AG08396 (cell line): ENCODE measurements at regions not wholly inside any gene's neighbourhood (a gene's known extent, or its start where the extent isn't known, plus 50 kb on each side); places are given as distances from the start of the nearest gene placed in this dataset.
"Not testable (repeated sequence)": the region's sequence is repeated elsewhere in the genome, so short reads cannot be mapped to it uniquely, and the experiment has no call there.

Experiments used
- DNase-seq: peaks from one replicate; pipeline ENCODE4 v3.0.0; 2012; ENCODE audit warnings: low spot score, mixed read lengths

GRCh38 chr5:116947691-116948528 is 373.3 kb upstream of the SEMA6A start:
- no peak for DNase-seq

- not testable (repeated sequence) for DNase-seq
Measured at GRCh38 chr5:116945613-116946382, 371.2 kb upstream of the SEMA6A start.

GRCh38 chr5:116944183-116944582 is 369.6 kb upstream of the SEMA6A start:
- DNase-seq: no peak

GRCh38 chr5:116942622-116943021 is 368.0 kb upstream of the SEMA6A start:
- no peak for DNase-seq

GRCh38 chr5:116939641-116940040 is 365.0 kb upstream of the SEMA6A start:
- DNase-seq: no peak

GRCh38 chr5:116938488-116938887 is 363.9 kb upstream of the SEMA6A start:
- no peak for DNase-seq

GRCh38 chr5:116935561-116936162 is 361.0 kb upstream of the SEMA6A start:
- no peak for DNase-seq

GRCh38 chr5:116930616-116931015 is 356.0 kb upstream of the SEMA6A start:
- no peak for DNase-seq

GRCh38 chr5:116923344-116923743 is 348.7 kb upstream of the SEMA6A start:
- DNase-seq: no peak

GRCh38 chr5:116922532-116922931 is 347.9 kb upstream of the SEMA6A start:
- DNase-seq: no peak

GRCh38 chr5:116914869-116915504 is 340.4 kb upstream of the SEMA6A start:
- DNase-seq: no peak

- no peak for DNase-seq
Measured at GRCh38 chr5:116912221-116912620, 337.6 kb upstream of the SEMA6A start.

GRCh38 chr5:116911074-116911473 is 336.5 kb upstream of the SEMA6A start:
- no peak for DNase-seq

- no peak for DNase-seq
Measured at GRCh38 chr5:116908537-116908936, 333.9 kb upstream of the SEMA6A start.

GRCh38 chr5:116905885-116906284 is 331.3 kb upstream of the SEMA6A start:
- DNase-seq: no peak

- DNase-seq: no peak
Measured at GRCh38 chr5:116900793-116901192, 326.2 kb upstream of the SEMA6A start.

GRCh38 chr5:116898917-116899316 is 324.3 kb upstream of the SEMA6A start:
- no peak for DNase-seq

GRCh38 chr5:116897291-116897690 is 322.7 kb upstream of the SEMA6A start:
- no peak for DNase-seq

- DNase-seq: no peak
Measured at GRCh38 chr5:116896001-116896400, 321.4 kb upstream of the SEMA6A start.

- DNase-seq: no peak
Measured at GRCh38 chr5:116892993-116893392, 318.4 kb upstream of the SEMA6A start.

- no peak for DNase-seq
Measured at GRCh38 chr5:116887104-116887503, 312.5 kb upstream of the SEMA6A start.

GRCh38 chr5:116885825-116886224 is 311.2 kb upstream of the SEMA6A start:
- no peak for DNase-seq
